Adrenal gland (tissue), 9 donors: ENCODE measurements at regions not wholly inside any gene's neighbourhood (a gene's known extent, or its start where the extent isn't known, plus 50 kb on each side); places are given as distances from the start of the nearest gene placed in this dataset.

Source experiments
- DNase-seq, 7 donors: peaks; one replicate each; pipeline ENCODE4 v3.0.0-alpha.2; 2019 to 2020
- H3K27ac ChIP-seq, 5 donors: fragments of 200-600 bp; sonication (generic) in 4 of 5; 1 replicate in 3 of 5; 2 replicates in 2 of 5; pipeline versions ENCODE4 v1.5.1 to v1.8.0; 2016 to 2020; ENCODE audit warnings: mild to moderate bottlenecking in 1 of 5
- H3K27me3 ChIP-seq: fragments of 200-600 bp; 2 replicates; pipeline ENCODE4 v1.8.0; 2021
- H3K36me3 ChIP-seq, 2 donors: fragments of 200-600 bp; replicated peaks in 1 of 2; 1 replicate in 1 of 2; 2 replicates in 1 of 2; pipeline versions ENCODE4 v1.5.1 to v1.8.0; 2018 to 2022
- H3K4me1 ChIP-seq, 2 donors: fragments of 200-600 bp; replicated peaks in 1 of 2; 1 replicate in 1 of 2; 2 replicates in 1 of 2; pipeline versions ENCODE4 v1.5.1 to v1.8.0; 2018 to 2021
- H3K4me3 ChIP-seq, 4 donors: fragments of 200-600 bp; sonication (generic) in 3 of 4; one replicate each; pipeline ENCODE4 v1.5.1; 2016 to 2018
- H3K9me3 ChIP-seq, 3 donors: fragments of 200-600 bp; sonication (generic) in 1 of 3; replicated peaks in 1 of 3; 1 replicate in 2 of 3; 2 replicates in 1 of 3; pipeline versions ENCODE4 v1.5.1 to v1.8.0; 2016 to 2021
- POLR2A ChIP-seq, 2 donors: fragments of 450-650 bp; IDR thresholded peaks; one replicate each; pipeline ENCODE4 v1.6.1; 2017; ENCODE audit warnings: antibody characterized with exemption in 2 of 2, mild to moderate bottlenecking in 2 of 2, moderate library complexity in 1 of 2
- WGBS, 4 donors: extraction: QIAGEN DNeasy Blood & Tissue Kit in 2 of 4; methylation state at CpG; one replicate each; pipeline versions ENCODE4 v1.1.5 to v1.1.7; 2013 to 2017; 5-methylcytosine and 5-hydroxymethylcytosine counted together
- intact Hi-C, 2 donors: fragments of 100-400 bp; cut with DNase I; formaldehyde crosslinking; loops; one replicate each; pipeline versions ENCODE4 v1.14.1 to v1.15.0; 2022 to 2023
- TF ChIP-seq, protein P1 (sequence below), 6 experiments: fragments of 450-650 bp in 4 of 6; fragments of 200-600 bp in 2 of 6; sonication (generic) in 1 of 6; IDR thresholded peaks; 1 replicate in 5 of 6; 2 replicates in 1 of 6; pipeline versions ENCODE4 v1.5.1 to v1.8.0; 2016 to 2021; ENCODE audit warnings: antibody characterized with exemption in 6 of 6, mild to moderate bottlenecking in 2 of 6, moderate library complexity in 1 of 6
- donor health status: healthy with polysubstance abuse.
- donor health status: Bipolar disorder and iron deficiency.
- donor health status: DM: yes; HTN: yes; CAD: no.
- donor health status: DM: no; HTN: no; CAD: no.
- donor health status: DM: no; HTN: no; CAD: no.

DNA sequence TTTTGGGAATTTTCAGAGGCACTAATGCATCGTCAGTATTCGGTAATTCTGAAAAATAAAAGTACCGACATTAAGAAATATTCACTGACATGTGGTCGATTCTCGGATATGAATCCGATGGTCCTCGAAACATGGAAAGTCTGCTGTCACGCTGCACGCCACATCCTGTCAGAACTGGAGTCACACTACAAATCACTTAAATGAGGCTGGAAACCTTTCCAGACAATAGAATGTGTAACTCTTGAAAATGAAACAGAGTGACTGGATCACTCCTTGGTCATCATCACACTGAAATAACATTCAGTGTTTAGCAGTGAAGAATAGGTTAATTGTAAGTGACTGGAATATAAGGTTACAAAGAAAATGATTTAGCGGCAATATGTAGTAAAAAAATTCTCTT is 620.1 kb upstream of the ADAMTS5 start:
- WGBS, 4 donors: 85 to 92% (median 88%) methylated on average over 10 of the region's 10 CpGs
- H3K36me3 ChIP-seq: no peaks in the 10 kb centered on the region
- no peak overlapping the region for H3K27ac ChIP-seq
- no peak for DNase-seq
- intact Hi-C loops: no loop called here
- TF ChIP-seq, protein P1, sequence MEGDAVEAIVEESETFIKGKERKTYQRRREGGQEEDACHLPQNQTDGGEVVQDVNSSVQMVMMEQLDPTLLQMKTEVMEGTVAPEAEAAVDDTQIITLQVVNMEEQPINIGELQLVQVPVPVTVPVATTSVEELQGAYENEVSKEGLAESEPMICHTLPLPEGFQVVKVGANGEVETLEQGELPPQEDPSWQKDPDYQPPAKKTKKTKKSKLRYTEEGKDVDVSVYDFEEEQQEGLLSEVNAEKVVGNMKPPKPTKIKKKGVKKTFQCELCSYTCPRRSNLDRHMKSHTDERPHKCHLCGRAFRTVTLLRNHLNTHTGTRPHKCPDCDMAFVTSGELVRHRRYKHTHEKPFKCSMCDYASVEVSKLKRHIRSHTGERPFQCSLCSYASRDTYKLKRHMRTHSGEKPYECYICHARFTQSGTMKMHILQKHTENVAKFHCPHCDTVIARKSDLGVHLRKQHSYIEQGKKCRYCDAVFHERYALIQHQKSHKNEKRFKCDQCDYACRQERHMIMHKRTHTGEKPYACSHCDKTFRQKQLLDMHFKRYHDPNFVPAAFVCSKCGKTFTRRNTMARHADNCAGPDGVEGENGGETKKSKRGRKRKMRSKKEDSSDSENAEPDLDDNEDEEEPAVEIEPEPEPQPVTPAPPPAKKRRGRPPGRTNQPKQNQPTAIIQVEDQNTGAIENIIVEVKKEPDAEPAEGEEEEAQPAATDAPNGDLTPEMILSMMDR (IDR thresholded peaks at IDR 0.05): no peak
- TF ChIP-seq POLR2A (IDR thresholded peaks at IDR 0.05): no peak
- no peak overlapping the region for H3K4me3 ChIP-seq
- no peaks in the 10 kb centered on the region for H3K9me3 ChIP-seq
- no peaks in the 10 kb centered on the region for H3K4me1 ChIP-seq
- no peaks in the 10 kb centered on the region for H3K27me3 ChIP-seq

DNA sequence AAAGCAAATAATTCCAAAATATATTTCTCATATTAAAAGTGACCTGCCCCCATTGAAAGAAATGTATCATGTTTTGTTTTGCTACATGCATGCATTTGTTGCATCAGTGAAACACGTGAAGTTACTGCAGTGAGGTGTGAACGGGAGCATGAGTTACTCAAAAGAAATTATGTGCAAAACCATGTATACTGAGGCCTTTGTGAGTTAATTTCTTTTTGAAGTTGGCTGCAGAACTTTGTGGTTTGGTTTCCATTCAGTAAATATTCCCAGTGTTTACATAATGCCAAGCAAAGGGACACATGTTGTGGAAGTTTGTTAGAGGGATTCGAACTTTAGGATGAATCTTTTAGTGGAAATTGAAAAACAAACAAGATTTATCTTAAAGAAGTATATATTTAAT is 619.4 kb upstream of the ADAMTS5 start:
- Histone ChIP-seq H3K9me3 (no peaks in the 10 kb centered on the region), H3K36me3 (no peaks in the 10 kb centered on the region), H3K27ac (no peak overlapping the region), H3K4me1 (no peaks in the 10 kb centered on the region), H3K4me3 (no peak overlapping the region), H3K27me3 (no peaks in the 10 kb centered on the region)
- no peak for DNase-seq
- WGBS, 4 donors: 69 to 83% (median 75%) methylated on average over 3 of the region's 3 CpGs
- intact Hi-C loops: no loop called here
- TF ChIP-seq, protein P1 (IDR thresholded peaks at IDR 0.05): no peak
- no peak for TF ChIP-seq POLR2A (IDR thresholded peaks at IDR 0.05)

DNA sequence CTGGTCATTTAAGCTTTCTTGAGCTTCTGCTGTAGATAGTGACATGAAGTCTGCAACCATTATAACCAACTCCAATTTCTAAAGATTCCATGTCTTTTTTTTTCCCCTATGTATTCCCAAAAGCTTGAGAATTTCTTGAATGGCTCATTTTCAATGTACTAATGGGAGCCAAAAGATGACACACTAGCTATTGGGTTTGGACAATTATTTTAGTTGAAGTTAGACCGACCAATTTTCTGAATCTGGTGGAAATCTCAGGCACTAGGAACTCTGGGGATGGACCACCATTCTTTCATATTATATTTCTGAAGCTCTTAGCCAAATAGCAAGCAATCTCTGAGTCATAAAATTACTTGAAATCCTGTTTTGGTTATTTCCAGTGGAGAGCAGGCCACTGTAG is 617.4 kb upstream of the ADAMTS5 start:
- intact Hi-C loops: no loop called here

DNA sequence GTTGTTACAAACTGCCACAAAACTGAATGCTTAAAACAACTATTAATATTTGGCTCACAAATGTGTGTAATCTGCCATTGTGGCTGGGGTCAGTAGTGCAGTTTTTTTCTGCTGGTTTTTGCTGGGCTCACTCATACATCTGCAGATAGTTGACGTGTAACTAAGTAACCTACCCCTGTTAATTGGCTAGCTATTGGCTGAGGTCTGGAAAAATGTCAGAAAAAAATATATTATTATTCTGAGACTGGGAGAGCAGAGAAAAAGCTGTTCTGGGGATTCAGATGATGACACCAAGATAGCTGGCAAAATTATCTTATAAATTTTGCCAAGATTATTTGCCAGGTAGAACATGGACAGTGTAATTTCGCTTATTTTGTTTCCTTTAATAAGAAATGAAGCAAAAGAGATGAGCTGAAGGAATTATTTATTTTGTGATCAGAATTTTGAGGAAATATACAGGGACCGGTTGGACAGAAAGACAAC is 616.1 kb upstream of the ADAMTS5 start:
- WGBS, 4 donors: 68 to 74% (median 70%) methylated on average over 3 of the region's 3 CpGs
- Histone ChIP-seq H3K36me3 (no peaks in the 10 kb centered on the region), H3K4me1 (no peaks in the 10 kb centered on the region), H3K27me3 (no peaks in the 10 kb centered on the region), H3K9me3 (no peaks in the 10 kb centered on the region), H3K4me3 (no peak overlapping the region), H3K27ac (no peak overlapping the region)
- no peak for DNase-seq
- TF ChIP-seq POLR2A (IDR thresholded peaks at IDR 0.05): no peak
- TF ChIP-seq, protein P1 (IDR thresholded peaks at IDR 0.05): no peak
- intact Hi-C loops: no loop called here

More for the DNA sequence above, 617.4 kb upstream of the ADAMTS5 start:
- H3K27me3 ChIP-seq: no peaks in the 10 kb centered on the region
- no peak for DNase-seq
- WGBS, 4 donors: 76 to 93% (median 81%) methylated on average over 1 of the region's 1 CpG
- H3K27ac ChIP-seq: no peak overlapping the region
- no peaks in the 10 kb centered on the region for H3K36me3 ChIP-seq
- no peaks in the 10 kb centered on the region for H3K4me1 ChIP-seq
- TF ChIP-seq, protein P1 (IDR thresholded peaks at IDR 0.05): no peak
- TF ChIP-seq POLR2A (IDR thresholded peaks at IDR 0.05): no peak
- no peak overlapping the region for H3K4me3 ChIP-seq
- H3K9me3 ChIP-seq: no peaks in the 10 kb centered on the region
